CD4-positive, alpha-beta T cell treated with Interferon alpha-2 for 1 hour (primary cell): ENCODE measurements at regions not wholly inside any gene's neighbourhood (a gene's known extent, or its start where the extent isn't known, plus 50 kb on each side); places are given as distances from the start of the nearest gene placed in this dataset.

ENCODE experiments used
- DNase-seq, 2 donors: peaks; one replicate each; pipeline ENCODE4 v3.0.0-alpha.2; 2020 to 2022

GRCh38 chr5:84590629-84591028 lies 205.9 kb upstream of the EDIL3 start:
- no peak for DNase-seq

GRCh38 chr5:84589926-84590325 lies 205.2 kb upstream of the EDIL3 start:
- no peak for DNase-seq

DNA sequence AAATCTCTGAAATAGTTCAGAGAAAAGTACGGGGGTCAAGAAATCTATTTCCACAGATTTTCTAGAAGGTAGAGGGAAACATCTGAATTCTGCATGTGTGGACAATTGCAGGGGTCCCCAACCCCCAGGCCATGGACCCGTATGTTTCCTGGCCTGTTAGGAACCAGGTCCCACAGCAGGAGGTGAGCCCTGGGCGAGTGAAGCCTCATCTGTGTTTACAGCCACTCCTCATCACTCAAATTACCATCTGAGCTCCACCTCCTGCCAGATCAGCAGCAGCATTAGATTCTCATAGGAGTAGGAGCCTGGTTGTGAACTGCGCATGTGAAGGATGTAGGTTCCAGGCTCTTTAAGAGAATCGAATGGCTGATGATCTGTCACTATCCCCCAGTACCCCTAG lies 200.5 kb upstream of the EDIL3 start:
- DNase-seq = no peak

- DNase-seq = no peak
Measured at GRCh38 chr5:84578226-84578625, 193.5 kb upstream of the EDIL3 start.

DNA sequence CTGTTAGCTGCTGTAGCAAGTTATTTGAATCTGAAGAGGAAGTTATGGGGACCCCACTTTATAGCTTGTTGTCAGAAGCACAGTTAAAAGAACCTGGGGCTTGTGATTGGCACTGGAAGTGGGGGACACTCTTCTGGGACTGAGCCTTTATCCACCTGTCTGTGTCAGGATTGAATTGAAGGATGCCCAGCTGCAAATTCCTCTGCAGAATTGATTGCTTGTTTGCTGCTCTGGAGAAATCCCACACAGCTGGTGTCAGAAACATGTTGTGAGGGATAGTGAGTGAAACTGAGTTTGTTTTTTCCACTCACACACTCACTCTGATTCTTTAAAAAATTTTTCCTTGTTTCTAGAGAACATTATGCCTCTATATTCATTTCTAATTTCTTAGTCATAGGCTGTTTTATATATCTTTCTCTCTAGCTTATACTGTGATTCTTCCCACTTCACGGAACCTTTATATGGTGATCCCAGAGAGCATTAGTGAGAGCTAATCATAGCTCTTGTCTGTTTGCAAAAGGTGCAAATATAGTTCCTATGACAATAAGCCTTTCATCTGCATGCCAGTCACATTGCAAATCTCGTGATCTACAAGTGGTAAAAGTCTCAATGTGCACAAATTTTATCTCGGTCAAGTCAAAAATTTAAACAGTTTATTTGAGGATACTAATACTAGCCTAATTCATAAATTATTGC lies 188.5 kb upstream of the EDIL3 start:
- DNase-seq = no peak

- no peak for DNase-seq
Measured at GRCh38 chr5:84569307-84569706, 184.6 kb upstream of the EDIL3 start.

DNA sequence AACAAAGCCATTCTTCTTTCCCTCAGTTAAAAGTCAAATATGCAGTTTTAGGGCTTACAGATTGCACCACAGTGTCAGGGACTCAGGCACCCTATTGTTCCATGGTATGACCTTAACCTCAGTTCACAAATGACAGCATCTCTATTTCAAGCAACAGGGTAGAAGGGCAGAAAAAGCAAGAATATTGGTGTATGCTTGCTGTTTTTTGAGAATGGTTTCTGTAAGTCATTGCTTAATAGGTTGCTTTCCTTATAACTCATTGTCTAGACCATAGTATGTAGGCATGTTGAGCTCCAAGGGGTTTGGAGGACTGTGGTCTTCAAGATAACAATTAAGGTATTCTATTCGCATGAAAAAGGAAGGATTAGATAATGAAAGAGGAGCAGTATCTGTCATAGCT lies 183.5 kb upstream of the EDIL3 start:
- no peak for DNase-seq

GRCh38 chr5:84565866-84566265 lies 181.2 kb upstream of the EDIL3 start:
- DNase-seq = no peak

GRCh38 chr5:84564321-84565075 lies 179.8 kb upstream of the EDIL3 start:
- no peak for DNase-seq

DNA sequence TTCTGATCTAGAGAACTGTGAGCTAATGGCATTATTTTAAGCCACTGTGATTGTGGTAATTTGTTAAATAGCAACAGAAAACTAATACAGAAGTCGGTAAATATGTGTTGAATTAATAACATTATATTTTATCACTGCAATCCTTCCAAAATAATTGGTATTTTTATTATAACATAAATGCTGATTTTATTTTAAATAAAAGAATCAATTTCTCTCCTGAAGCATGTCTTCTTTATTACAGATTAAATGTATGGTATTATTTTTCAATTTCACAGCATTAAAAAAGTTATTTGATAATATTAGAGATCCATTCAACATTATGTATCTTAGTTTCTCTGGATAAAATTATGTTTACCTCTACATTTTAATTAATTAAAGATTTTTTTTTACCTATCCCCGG lies 165.5 kb upstream of the EDIL3 start:
- no peak for DNase-seq

GRCh38 chr5:84549054-84549453 lies 164.4 kb upstream of the EDIL3 start:
- DNase-seq = no peak

- no peak for DNase-seq
Measured at GRCh38 chr5:84546686-84547085, 162.0 kb upstream of the EDIL3 start.

GRCh38 chr5:84536797-84537196 lies 152.1 kb upstream of the EDIL3 start:
- DNase-seq = no peak

DNA sequence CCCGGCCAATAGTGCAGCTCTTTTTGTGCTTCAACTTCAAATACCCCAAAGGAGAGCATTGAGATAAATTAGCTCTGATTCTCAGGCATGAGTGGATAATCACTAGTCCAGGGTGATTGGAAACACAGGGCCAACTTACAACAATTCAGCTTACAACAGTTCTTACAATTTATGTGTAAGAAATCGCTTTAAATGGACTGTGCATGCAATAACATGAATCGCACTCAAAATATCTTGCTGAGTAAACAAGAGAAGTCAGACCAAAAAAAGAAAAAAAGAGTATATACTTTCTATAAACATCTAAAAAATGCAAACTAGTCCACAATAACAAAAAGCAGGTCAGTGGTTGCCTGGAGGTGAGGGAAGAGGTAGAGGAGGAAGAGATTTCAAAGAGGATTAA lies 150.6 kb upstream of the EDIL3 start:
- DNase-seq = no peak

GRCh38 chr5:84524491-84524890 lies 139.8 kb upstream of the EDIL3 start:
- no peak for DNase-seq

GRCh38 chr5:84518862-84519261 lies 134.2 kb upstream of the EDIL3 start:
- no peak for DNase-seq

- DNase-seq = no peak
Measured at GRCh38 chr5:84518370-84518769, 133.7 kb upstream of the EDIL3 start.

- no peak for DNase-seq
Measured at GRCh38 chr5:84506625-84507024, 121.9 kb upstream of the EDIL3 start.

GRCh38 chr5:84494453-84494852 lies 109.8 kb upstream of the EDIL3 start:
- no peak for DNase-seq

GRCh38 chr5:84487963-84488362 lies 103.3 kb upstream of the EDIL3 start:
- DNase-seq = no peak

GRCh38 chr5:84480873-84481637 lies 96.4 kb upstream of the EDIL3 start:
- no peak for DNase-seq

GRCh38 chr5:84478603-84479002 lies 93.9 kb upstream of the EDIL3 start:
- DNase-seq = no peak

DNA sequence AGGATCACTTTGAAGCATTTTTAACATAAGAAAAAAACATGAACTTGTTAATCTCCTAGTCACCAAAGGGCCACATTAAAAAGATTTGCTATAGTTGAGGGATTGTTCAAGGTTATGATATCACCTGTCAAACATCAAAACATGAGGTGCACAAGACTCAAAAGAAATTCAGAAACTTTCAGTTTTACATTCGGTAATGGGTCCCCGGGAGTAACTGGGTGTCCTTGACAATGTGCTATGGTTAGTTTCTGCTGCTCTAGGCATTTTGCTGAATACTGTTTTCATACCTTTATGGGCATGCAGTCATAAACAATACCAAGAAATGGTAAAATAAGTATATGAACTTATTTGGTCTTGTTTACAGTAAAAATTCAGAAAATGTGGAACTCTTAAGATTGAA lies 92.8 kb upstream of the EDIL3 start:
- DNase-seq = no peak

GRCh38 chr5:84474126-84474525 lies 89.4 kb upstream of the EDIL3 start:
- no peak for DNase-seq
